ENCODE measurements at regions not wholly inside any gene's neighbourhood (a gene's known extent, or its start where the extent isn't known, plus 50 kb on each side); places are given as distances from the start of the nearest gene placed in this dataset.

GRCh38 chr1:58035523-58035922 is 511.0 kb downstream of the OMA1 start (continued):
- TF ChIP-seq EP300 (IDR thresholded peaks at IDR 0.05; ENCODE audit: borderline replicate concordance in 1 of 2, low read depth in 1 of 2, low read length in 1 of 2) (no peak), RCOR1 (IDR thresholded peaks at IDR 0.05; ENCODE audit: low read length) (no peak), SIN3A (IDR thresholded peaks at IDR 0.05; ENCODE audit: borderline replicate concordance, low read depth, low read length) (no peak), YY1 (IDR thresholded peaks at IDR 0.05; ENCODE audit: low read depth) (no peak), POLR2AphosphoS5 (IDR thresholded peaks at IDR 0.05; ENCODE audit: low read depth, low read length) (no peak), FOXJ3 (CRISPR knock-in tag; IDR thresholded peaks at IDR 0.05) (no peak), CTCF (IDR thresholded peaks at IDR 0.05) (peak; percentile 48), NRF1 (IDR thresholded peaks at IDR 0.05; ENCODE audit: low read depth, low read length) (no peak), CHD2 (IDR thresholded peaks at IDR 0.05; ENCODE audit: low read length, partially characterized antibody) (no peak), SMC3 (IDR thresholded peaks at IDR 0.05; ENCODE audit: low read depth, low read length) (peak; percentile 43), TCF12 (IDR thresholded peaks at IDR 0.05) (no peak)
- TF ChIP-seq, protein P1, sequence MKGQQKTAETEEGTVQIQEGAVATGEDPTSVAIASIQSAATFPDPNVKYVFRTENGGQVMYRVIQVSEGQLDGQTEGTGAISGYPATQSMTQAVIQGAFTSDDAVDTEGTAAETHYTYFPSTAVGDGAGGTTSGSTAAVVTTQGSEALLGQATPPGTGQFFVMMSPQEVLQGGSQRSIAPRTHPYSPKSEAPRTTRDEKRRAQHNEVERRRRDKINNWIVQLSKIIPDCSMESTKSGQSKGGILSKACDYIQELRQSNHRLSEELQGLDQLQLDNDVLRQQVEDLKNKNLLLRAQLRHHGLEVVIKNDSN (IDR thresholded peaks at IDR 0.05; ENCODE audit: borderline replicate concordance, low read depth) = no peak

DNA sequence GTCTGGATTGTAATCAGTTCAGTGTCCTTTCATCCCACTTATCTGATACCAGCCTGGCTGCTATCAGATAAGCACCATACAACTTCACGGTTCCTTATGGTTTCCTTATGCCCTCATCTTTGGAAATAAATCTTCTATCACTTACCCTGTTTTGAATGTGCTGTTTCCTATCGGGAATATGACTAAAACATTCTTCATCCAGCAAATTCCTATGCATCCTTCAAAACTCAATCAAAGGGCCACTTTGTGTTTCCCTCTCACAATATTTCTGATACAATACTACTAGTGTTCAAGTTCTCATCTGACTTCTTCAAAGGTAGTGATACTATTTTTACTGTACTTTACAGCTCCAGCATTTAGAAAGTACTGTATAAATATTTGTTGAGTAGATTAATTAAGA is 513.2 kb downstream of the OMA1 start:
- 24% methylated on average over 2 of the region's 2 CpGs for WGBS (ENCODE audit: low lambda C conversion rate)
- H3K79me2 ChIP-seq (ENCODE audit: insufficient read depth) = no peaks in the 10 kb centered on the region
- no peaks in the 10 kb centered on the region for H3K9me3 ChIP-seq
- no peaks in the 10 kb centered on the region for H3K27me3 ChIP-seq (ENCODE audit: insufficient read depth)
- no peaks in the 10 kb centered on the region for H3K9me2 ChIP-seq
- no peaks in the 10 kb centered on the region for H3K4me1 ChIP-seq (ENCODE audit: control insufficient read depth in 1 of 2, insufficient read depth in 2 of 2, low read depth in 1 of 2, low read length in 1 of 2)
- no peak overlapping the region for H3K27ac ChIP-seq (ENCODE audit: low read depth in 2 of 2, low read length in 1 of 2)
- POLR2A ChIA-PET = no interaction called here
- DNase-seq = no peak
- H2AFZ ChIP-seq (ENCODE audit: low read depth) = no peak overlapping the region
- H3K4me2 ChIP-seq = no peak overlapping the region
- no peaks in the 10 kb centered on the region for H3K36me3 ChIP-seq (replicated peaks in 1 of 2; ENCODE audit: control insufficient read depth in 1 of 2, insufficient read depth in 2 of 2, low read length in 1 of 2)
- H4K20me1 ChIP-seq (ENCODE audit: insufficient read depth) = no peaks in the 10 kb centered on the region
- no peak overlapping the region for H3K4me3 ChIP-seq (ENCODE audit: low read depth in 2 of 2, low read length in 1 of 2)
- CTCF ChIA-PET = interaction anchor here (2.0 kb wide), 1 partner anchor 13 kb away, joined by 5 read pairs; no protein-coding TSS in a partner anchor
- H3F3A ChIP-seq (replicated peaks; ENCODE audit: insufficient read depth) = no peaks in the 10 kb centered on the region
- H3K9ac ChIP-seq = no peak overlapping the region
- TF ChIP-seq NFIC (IDR thresholded peaks at IDR 0.05; ENCODE audit: borderline replicate concordance) (no peak), FOSL2 (IDR thresholded peaks at IDR 0.05; ENCODE audit: borderline replicate concordance, low read depth) (no peak), TAF1 (IDR thresholded peaks at IDR 0.05; ENCODE audit: borderline replicate concordance, low read depth, low read length) (no peak), TCF12 (IDR thresholded peaks at IDR 0.05) (no peak), RCOR1 (IDR thresholded peaks at IDR 0.05; ENCODE audit: low read length) (no peak), YY1 (IDR thresholded peaks at IDR 0.05; ENCODE audit: low read depth) (no peak), ZBTB33 (IDR thresholded peaks at IDR 0.05; ENCODE audit: borderline replicate concordance, low read depth) (no peak), TEAD4 (IDR thresholded peaks at IDR 0.05; ENCODE audit: borderline replicate concordance, insufficient read depth) (no peak), RAD21 (IDR thresholded peaks at IDR 0.05; ENCODE audit: low read length) (no peak), PBX3 (IDR thresholded peaks at IDR 0.05) (no peak)
- TF ChIP-seq, protein P2, sequence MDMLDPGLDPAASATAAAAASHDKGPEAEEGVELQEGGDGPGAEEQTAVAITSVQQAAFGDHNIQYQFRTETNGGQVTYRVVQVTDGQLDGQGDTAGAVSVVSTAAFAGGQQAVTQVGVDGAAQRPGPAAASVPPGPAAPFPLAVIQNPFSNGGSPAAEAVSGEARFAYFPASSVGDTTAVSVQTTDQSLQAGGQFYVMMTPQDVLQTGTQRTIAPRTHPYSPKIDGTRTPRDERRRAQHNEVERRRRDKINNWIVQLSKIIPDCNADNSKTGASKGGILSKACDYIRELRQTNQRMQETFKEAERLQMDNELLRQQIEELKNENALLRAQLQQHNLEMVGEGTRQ (IDR thresholded peaks at IDR 0.05; ENCODE audit: borderline replicate concordance, low read depth, low read length) = no peak
- TF ChIP-seq, protein P3, sequence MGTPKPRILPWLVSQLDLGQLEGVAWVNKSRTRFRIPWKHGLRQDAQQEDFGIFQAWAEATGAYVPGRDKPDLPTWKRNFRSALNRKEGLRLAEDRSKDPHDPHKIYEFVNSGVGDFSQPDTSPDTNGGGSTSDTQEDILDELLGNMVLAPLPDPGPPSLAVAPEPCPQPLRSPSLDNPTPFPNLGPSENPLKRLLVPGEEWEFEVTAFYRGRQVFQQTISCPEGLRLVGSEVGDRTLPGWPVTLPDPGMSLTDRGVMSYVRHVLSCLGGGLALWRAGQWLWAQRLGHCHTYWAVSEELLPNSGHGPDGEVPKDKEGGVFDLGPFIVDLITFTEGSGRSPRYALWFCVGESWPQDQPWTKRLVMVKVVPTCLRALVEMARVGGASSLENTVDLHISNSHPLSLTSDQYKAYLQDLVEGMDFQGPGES (IDR thresholded peaks at IDR 0.05; ENCODE audit: low read depth, low read length) = no peak

Data from SK-N-SH (cell line).